Muscle layer of duodenum (tissue), 2 donors: ENCODE measurements at regions not wholly inside any gene's neighbourhood (a gene's known extent, or its start where the extent isn't known, plus 50 kb on each side); places are given as distances from the start of the nearest gene placed in this dataset.

Experiments
- H3K27ac ChIP-seq: one replicate; pipeline ENCODE4 v1.7.0; 2013; ENCODE audit warnings: mild to moderate bottlenecking, low read length
- H3K27me3 ChIP-seq: one replicate; pipeline ENCODE4 v1.7.0; 2013; ENCODE audit warnings: low read depth, mild to moderate bottlenecking, control low read depth, low read length
- H3K36me3 ChIP-seq, 2 donors: one replicate each; pipeline ENCODE4 v1.7.0; 2013; ENCODE audit warnings: low read length in 2 of 2, control low read depth in 1 of 2, mild to moderate bottlenecking in 1 of 2; ENCODE audit not compliant: insufficient read depth in 2 of 2, control insufficient read depth in 1 of 2
- H3K4me1 ChIP-seq, 2 donors: one replicate each; pipeline ENCODE4 v1.7.0; 2013; ENCODE audit warnings: low read length in 2 of 2, mild to moderate bottlenecking in 2 of 2, control low read depth in 1 of 2, moderate library complexity in 1 of 2; ENCODE audit not compliant: insufficient read depth in 2 of 2, control insufficient read depth in 1 of 2
- H3K4me3 ChIP-seq, 2 donors: one replicate each; pipeline ENCODE4 v1.7.0; 2013; ENCODE audit warnings: low read length in 2 of 2, low read depth in 1 of 2, mild to moderate bottlenecking in 1 of 2
- H3K9me3 ChIP-seq, 2 donors: one replicate each; pipeline ENCODE4 v1.7.0; 2013; ENCODE audit warnings: low read length in 2 of 2, control low read depth in 1 of 2, mild to moderate bottlenecking in 1 of 2; ENCODE audit not compliant: control insufficient read depth in 1 of 2
- donor health status: healthy.

- Histone ChIP-seq H3K9me3 (peaks cover 0 to 7% of the 10 kb centered on the region in 2 donors), H3K27me3 (no peaks in the 10 kb centered on the region), H3K36me3 (no peaks in the 10 kb centered on the region), H3K4me3 (no peak overlapping the region), H3K4me1 (no peaks in the 10 kb centered on the region), H3K27ac (no peak overlapping the region)
These were observed 127.0 kb downstream of the METTL4 start for GRCh38 chr18:2444201-2444875.

GRCh38 chr18:2448565-2449151 lies 122.6 kb downstream of the METTL4 start:
- H3K27me3 ChIP-seq, result no peaks in the 10 kb centered on the region
- H3K9me3 ChIP-seq, result no peaks in the 10 kb centered on the region
- no peak overlapping the region for H3K4me3 ChIP-seq
- H3K27ac ChIP-seq, result no peak overlapping the region
- no peaks in the 10 kb centered on the region for H3K36me3 ChIP-seq
- H3K4me1 ChIP-seq, result no peaks in the 10 kb centered on the region

GRCh38 chr18:2451556-2451955 lies 119.7 kb downstream of the METTL4 start:
- Histone ChIP-seq H3K9me3 (no peaks in the 10 kb centered on the region), H3K36me3 (no peaks in the 10 kb centered on the region), H3K4me3 (no peak overlapping the region), H3K27ac (no peak overlapping the region), H3K27me3 (no peaks in the 10 kb centered on the region), H3K4me1 (no peaks in the 10 kb centered on the region)

GRCh38 chr18:2459886-2460285 lies 111.4 kb downstream of the METTL4 start:
- no peaks in the 10 kb centered on the region for H3K36me3 ChIP-seq

GRCh38 chr18:2466978-2467377 lies 104.3 kb downstream of the METTL4 start:
- no peaks in the 10 kb centered on the region for H3K4me1 ChIP-seq

More at GRCh38 chr18:2459886-2460285, 111.4 kb downstream of the METTL4 start:
- Histone ChIP-seq H3K9me3 (no peaks in the 10 kb centered on the region), H3K27ac (no peak overlapping the region), H3K4me1 (no peaks in the 10 kb centered on the region), H3K27me3 (no peaks in the 10 kb centered on the region), H3K4me3 (no peak overlapping the region)

GRCh38 chr18:2468051-2468450 lies 103.3 kb downstream of the METTL4 start:
- H3K27me3 ChIP-seq, result no peaks in the 10 kb centered on the region
- no peak overlapping the region for H3K27ac ChIP-seq
- H3K36me3 ChIP-seq, result no peaks in the 10 kb centered on the region
- no peak overlapping the region for H3K4me3 ChIP-seq
- H3K9me3 ChIP-seq, result no peaks in the 10 kb centered on the region
- no peaks in the 10 kb centered on the region for H3K4me1 ChIP-seq

More at GRCh38 chr18:2466978-2467377, 104.3 kb downstream of the METTL4 start:
- H3K27ac ChIP-seq, result no peak overlapping the region
- H3K36me3 ChIP-seq, result no peaks in the 10 kb centered on the region
- H3K4me3 ChIP-seq, result no peak overlapping the region
- H3K27me3 ChIP-seq, result no peaks in the 10 kb centered on the region
- no peaks in the 10 kb centered on the region for H3K9me3 ChIP-seq

- H3K36me3 ChIP-seq, result no peaks in the 10 kb centered on the region
- no peaks in the 10 kb centered on the region for H3K4me1 ChIP-seq
- H3K4me3 ChIP-seq, result no peak overlapping the region
- H3K27ac ChIP-seq, result no peak overlapping the region
- H3K9me3 ChIP-seq, result no peaks in the 10 kb centered on the region
- no peaks in the 10 kb centered on the region for H3K27me3 ChIP-seq
These were observed 99.8 kb downstream of the METTL4 start for GRCh38 chr18:2471523-2471922.

- Histone ChIP-seq H3K36me3 (no peaks in the 10 kb centered on the region), H3K27me3 (no peaks in the 10 kb centered on the region), H3K9me3 (no peaks in the 10 kb centered on the region), H3K27ac (no peak overlapping the region), H3K4me1 (no peaks in the 10 kb centered on the region), H3K4me3 (no peak overlapping the region)
These were observed 92.6 kb downstream of the METTL4 start for GRCh38 chr18:2478662-2479061.

- H3K27me3 ChIP-seq, result no peaks in the 10 kb centered on the region
- no peaks in the 10 kb centered on the region for H3K9me3 ChIP-seq
- H3K36me3 ChIP-seq, result no peaks in the 10 kb centered on the region
- H3K4me1 ChIP-seq, result no peaks in the 10 kb centered on the region
- no peak overlapping the region for H3K27ac ChIP-seq
- H3K4me3 ChIP-seq, result no peak overlapping the region
These were observed 90.8 kb downstream of the METTL4 start for GRCh38 chr18:2480536-2480935.

- H3K36me3 ChIP-seq, result no peaks in the 10 kb centered on the region
- H3K4me3 ChIP-seq, result no peak overlapping the region
- no peak overlapping the region for H3K27ac ChIP-seq
- no peaks in the 10 kb centered on the region for H3K9me3 ChIP-seq
- H3K4me1 ChIP-seq, result no peaks in the 10 kb centered on the region
- no peaks in the 10 kb centered on the region for H3K27me3 ChIP-seq
These were observed 88.4 kb downstream of the METTL4 start for GRCh38 chr18:2482706-2483475.

- H3K36me3 ChIP-seq, result no peaks in the 10 kb centered on the region
- no peak overlapping the region for H3K27ac ChIP-seq
- no peak overlapping the region for H3K4me3 ChIP-seq
- no peaks in the 10 kb centered on the region for H3K4me1 ChIP-seq
- no peaks in the 10 kb centered on the region for H3K9me3 ChIP-seq
- H3K27me3 ChIP-seq, result no peaks in the 10 kb centered on the region
These were observed 85.3 kb downstream of the METTL4 start for GRCh38 chr18:2485983-2486382.
